Neuronal stem cell (in vitro differentiated cells): ENCODE measurements at regions not wholly inside any gene's neighbourhood (a gene's known extent, or its start where the extent isn't known, plus 50 kb on each side); places are given as distances from the start of the nearest gene placed in this dataset.

Source experiments
- DNase-seq: peaks from one replicate; pipeline ENCODE4 v3.0.0-alpha.2; 2013; ENCODE audit warnings: low spot score
- H2AFZ ChIP-seq: one replicate; pipeline ENCODE4 v1.6.1; 2013; ENCODE audit warnings: mild to moderate bottlenecking, low read length, inconsistent platforms
- H2AK5ac ChIP-seq: 2 replicates; pipeline ENCODE4 v1.6.1; 2013; ENCODE audit warnings: low read depth, mild to moderate bottlenecking, inconsistent platforms, low read length, moderate library complexity, mixed read lengths
- H2BK120ac ChIP-seq: 2 replicates; pipeline ENCODE4 v1.6.1; 2013; ENCODE audit warnings: low read depth, mild to moderate bottlenecking, inconsistent platforms, low read length, moderate library complexity, mixed read lengths
- H2BK12ac ChIP-seq: one replicate; pipeline ENCODE4 v1.6.1; 2013; ENCODE audit warnings: low read length, inconsistent platforms
- H2BK15ac ChIP-seq: 2 replicates; pipeline ENCODE4 v1.6.1; 2013; ENCODE audit warnings: mild to moderate bottlenecking, low read length, inconsistent platforms, mixed read lengths
- H2BK5ac ChIP-seq: one replicate; pipeline ENCODE4 v1.6.1; 2013; ENCODE audit warnings: inconsistent platforms, mild to moderate bottlenecking, low read length, moderate library complexity
- H3K14ac ChIP-seq: one replicate; pipeline ENCODE4 v1.6.1; 2013; ENCODE audit warnings: low read length, inconsistent platforms
- H3K18ac ChIP-seq: 2 replicates; pipeline ENCODE4 v1.6.1; 2013; ENCODE audit warnings: low read length, inconsistent platforms
- H3K23ac ChIP-seq: 2 replicates; pipeline ENCODE4 v1.6.1; 2013; ENCODE audit warnings: low read depth, mild to moderate bottlenecking, mixed read lengths, low read length, inconsistent platforms; ENCODE audit not compliant: poor library complexity
- H3K27ac ChIP-seq: replicated peaks from 3 replicates; pipeline ENCODE4 v1.5.1; 2013; ENCODE audit warnings: low read length, inconsistent platforms
- H3K27me3 ChIP-seq, 3 experiments: 2 replicates each; pipeline ENCODE4 v1.6.1; 2013; ENCODE audit warnings: low read length in 3 of 3, mild to moderate bottlenecking in 2 of 3, inconsistent platforms in 1 of 3, low read depth in 1 of 3, mixed read lengths in 1 of 3, moderate library complexity in 1 of 3; ENCODE audit not compliant: control insufficient read depth in 3 of 3, insufficient read depth in 3 of 3
- H3K36me3 ChIP-seq, 2 donors: replicated peaks in 1 of 2; 2 replicates each; pipeline ENCODE4 v1.6.1; 2013; ENCODE audit warnings: low read length in 2 of 2; ENCODE audit not compliant: control insufficient read depth in 2 of 2, insufficient read depth in 2 of 2
- H3K4ac ChIP-seq: 2 replicates; pipeline ENCODE4 v1.6.1; 2013; ENCODE audit warnings: inconsistent platforms, mild to moderate bottlenecking, low read length, moderate library complexity
- H3K4me1 ChIP-seq, 2 donors: 1 replicate in 1 of 2; 2 replicates in 1 of 2; pipeline ENCODE4 v1.6.1; 2013; ENCODE audit warnings: low read length in 2 of 2, low read depth in 1 of 2; ENCODE audit not compliant: control insufficient read depth in 2 of 2, insufficient read depth in 1 of 2
- H3K4me2 ChIP-seq: one replicate; pipeline ENCODE4 v1.6.1; 2013; ENCODE audit warnings: mild to moderate bottlenecking, low read length, inconsistent platforms; ENCODE audit not compliant: insufficient read depth, poor library complexity, severe bottlenecking
- H3K4me3 ChIP-seq, 2 donors: 2 replicates each; pipeline ENCODE4 v1.5.1; 2013; ENCODE audit warnings: low read length in 2 of 2, mild to moderate bottlenecking in 2 of 2, inconsistent platforms in 1 of 2, moderate library complexity in 1 of 2
- H3K79me1 ChIP-seq: one replicate; pipeline ENCODE4 v1.6.1; 2013; ENCODE audit warnings: low read depth, mild to moderate bottlenecking, inconsistent platforms, low read length, moderate library complexity
- H3K9ac ChIP-seq: one replicate; pipeline ENCODE4 v1.6.1; 2013; ENCODE audit warnings: mild to moderate bottlenecking, low read depth, low read length, inconsistent platforms; ENCODE audit not compliant: poor library complexity
- H3K9me3 ChIP-seq, 2 donors: replicated peaks in 1 of 2; 2 replicates each; pipeline versions ENCODE3 to v1.6.1; 2013; ENCODE audit warnings: low read length in 2 of 2, mild to moderate bottlenecking in 2 of 2, inconsistent platforms in 1 of 2, low read depth in 1 of 2, mixed read lengths in 1 of 2, moderate library complexity in 1 of 2; ENCODE audit not compliant: control insufficient read depth in 2 of 2, insufficient read depth in 1 of 2
- H4K8ac ChIP-seq: one replicate; pipeline ENCODE4 v1.6.1; 2013; ENCODE audit warnings: low read depth, mild to moderate bottlenecking, inconsistent platforms, low read length, moderate library complexity
- H4K91ac ChIP-seq: one replicate; pipeline ENCODE4 v1.6.1; 2013; ENCODE audit warnings: low read length, low read depth, mild to moderate bottlenecking, inconsistent platforms; ENCODE audit not compliant: poor library complexity
- WGBS, 2 donors: extraction: QIAGEN DNeasy Blood & Tissue Kit; methylation state at CpG; one replicate each; pipeline ENCODE4 v1.1.7; 2013; ENCODE audit warnings: missing lambda C conversion rate in 2 of 2, mixed read lengths in 1 of 2; ENCODE audit not compliant: insufficient read length in 2 of 2, insufficient replicate concordance in 1 of 2; ENCODE audit errors: extremely low coverage in 2 of 2; 5-methylcytosine and 5-hydroxymethylcytosine counted together

DNA sequence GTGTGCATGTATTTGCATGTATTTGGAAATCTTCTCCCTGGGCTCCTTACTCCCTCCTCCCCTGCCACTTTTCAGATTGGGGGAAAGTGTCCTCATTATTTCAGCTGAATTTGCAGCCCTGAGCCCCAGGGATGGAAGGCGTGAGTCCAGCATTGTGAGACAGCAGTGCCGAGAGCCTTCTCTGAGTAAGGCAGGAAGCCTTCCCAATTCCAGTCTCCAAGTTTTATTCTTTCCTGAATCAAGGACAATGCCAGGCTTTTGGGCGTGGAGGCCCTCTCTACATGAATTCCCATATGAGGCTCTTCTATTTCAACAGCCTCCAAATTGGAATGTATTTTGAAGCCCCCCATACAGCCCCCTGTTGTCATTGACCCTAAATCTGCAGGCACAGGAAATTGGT, 163.5 kb downstream of the ACKR3 start:
- Histone ChIP-seq H3K27ac (no peak overlapping the region), H3K14ac (no peak overlapping the region), H3K9me3 (no peaks in the 10 kb centered on the region), H3K9ac (no peak overlapping the region), H3K79me1 (no peaks in the 10 kb centered on the region), H3K4me2 (no peak overlapping the region), H3K27me3 (no peaks in the 10 kb centered on the region), H3K23ac (no peak overlapping the region), H2AK5ac (no peak overlapping the region), H3K18ac (no peak overlapping the region), H3K4me1 (peaks cover 5 to 7% of the 10 kb centered on the region in 2 donors), H3K4ac (no peak overlapping the region), H2BK5ac (no peak overlapping the region), H3K36me3 (no peaks in the 10 kb centered on the region), H2BK12ac (no peak overlapping the region), H4K91ac (no peak overlapping the region), H2AFZ (no peak overlapping the region), H2BK120ac (no peak overlapping the region), H2BK15ac (no peak overlapping the region), H4K8ac (no peak overlapping the region), H3K4me3 (no peak overlapping the region)
- DNase-seq = no peak
- no CpG with 5 or more reads among the region's 3 CpGs for WGBS, 2 donors

DNA sequence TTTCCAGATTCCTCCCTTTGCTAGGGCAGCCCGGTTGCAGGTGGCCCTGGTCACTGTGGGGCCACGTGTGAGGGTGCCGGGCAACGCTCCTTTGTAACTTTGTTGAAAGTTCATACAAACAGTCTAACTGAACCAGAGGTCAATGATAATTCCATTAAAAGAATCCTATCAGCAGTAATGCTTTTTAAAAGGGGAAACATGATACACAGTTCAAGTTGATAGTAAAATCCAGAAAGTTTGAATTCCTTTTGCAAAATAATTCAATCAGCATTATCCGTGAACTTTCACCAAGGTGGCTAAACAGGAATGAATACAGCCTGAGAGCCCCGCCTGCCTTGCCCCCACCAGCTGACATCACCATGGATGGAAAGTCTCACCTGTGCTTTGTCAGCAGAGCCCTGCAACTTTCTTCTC, 166.2 kb downstream of the ACKR3 start:
- H3K4me2 ChIP-seq = no peak overlapping the region
- DNase-seq = no peak
- H2BK15ac ChIP-seq = no peak overlapping the region
- no peak overlapping the region for H2BK12ac ChIP-seq
- no peak overlapping the region for H3K27ac ChIP-seq
- no peak overlapping the region for H3K4me3 ChIP-seq
- peaks cover 0 to 2% of the 10 kb centered on the region in 2 donors for H3K4me1 ChIP-seq
- no peaks in the 10 kb centered on the region for H3K27me3 ChIP-seq
- no peak overlapping the region for H3K9ac ChIP-seq
- no peaks in the 10 kb centered on the region for H3K9me3 ChIP-seq
- no peak overlapping the region for H3K23ac ChIP-seq
- no CpG with 5 or more reads among the region's 6 CpGs for WGBS, 2 donors
- H4K8ac ChIP-seq = no peak overlapping the region
- H3K4ac ChIP-seq = no peak overlapping the region
- H3K14ac ChIP-seq = peak overlapping the region; percentile 3
- H3K79me1 ChIP-seq = no peaks in the 10 kb centered on the region
- peak overlapping the region; percentile 31 for H2BK5ac ChIP-seq
- no peaks in the 10 kb centered on the region for H3K36me3 ChIP-seq
- no peak overlapping the region for H4K91ac ChIP-seq
- H3K18ac ChIP-seq = no peak overlapping the region
- H2BK120ac ChIP-seq = no peak overlapping the region
- H2AK5ac ChIP-seq = no peak overlapping the region
- no peak overlapping the region for H2AFZ ChIP-seq

DNA sequence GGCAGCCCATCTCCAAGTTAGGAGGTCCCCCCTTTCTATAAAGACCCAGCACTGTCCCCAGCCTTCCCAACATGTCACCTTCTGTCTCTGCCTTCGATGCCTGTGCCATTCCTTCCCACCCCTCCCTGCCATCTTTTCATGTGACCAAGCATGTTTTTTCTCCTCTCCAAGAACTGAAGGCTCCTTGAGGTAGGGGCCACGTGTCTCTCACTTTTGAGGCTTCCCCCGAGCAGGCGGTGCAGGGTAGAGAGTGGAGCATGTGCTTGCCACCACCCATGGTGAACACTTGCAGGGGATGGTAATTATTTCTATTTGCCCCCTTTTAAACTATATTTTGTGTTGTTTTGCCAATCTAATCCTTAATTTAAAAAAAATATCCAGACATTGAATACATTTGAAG, 168.4 kb downstream of the ACKR3 start:
- Histone ChIP-seq H3K14ac (no peak overlapping the region), H3K27ac (no peak overlapping the region), H3K4ac (no peak overlapping the region), H3K9ac (no peak overlapping the region), H2BK120ac (no peak overlapping the region), H4K8ac (no peak overlapping the region), H3K36me3 (no peaks in the 10 kb centered on the region), H3K4me2 (no peak overlapping the region), H3K4me3 (no peak overlapping the region), H2AFZ (no peak overlapping the region), H4K91ac (no peak overlapping the region), H3K27me3 (no peaks in the 10 kb centered on the region), H3K4me1 (peaks cover 0 to 2% of the 10 kb centered on the region in 2 donors), H2BK15ac (no peak overlapping the region), H3K18ac (no peak overlapping the region), H2AK5ac (no peak overlapping the region), H3K23ac (no peak overlapping the region), H2BK5ac (no peak overlapping the region), H3K9me3 (no peaks in the 10 kb centered on the region), H3K79me1 (no peaks in the 10 kb centered on the region), H2BK12ac (no peak overlapping the region)
- DNase-seq = no peak
- no CpG with 5 or more reads among the region's 4 CpGs for WGBS, 2 donors

DNA sequence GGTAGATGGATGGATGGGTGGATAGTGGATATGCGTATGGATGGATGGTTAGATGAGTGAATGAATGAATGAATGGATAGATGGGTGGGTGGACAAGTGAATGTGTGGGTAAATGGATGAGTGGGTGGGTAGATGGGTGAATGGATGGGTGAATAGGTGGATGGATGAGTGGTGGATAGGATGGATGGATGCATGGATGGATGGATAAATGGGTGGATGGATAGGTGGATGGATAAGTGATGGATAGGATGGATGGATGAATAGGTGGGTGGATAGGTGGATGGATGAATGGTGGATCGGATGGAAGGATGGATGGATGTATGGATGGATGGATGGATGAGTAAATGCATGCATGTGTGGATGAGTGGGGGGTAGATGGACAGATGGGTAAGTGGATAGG, 169.3 kb downstream of the ACKR3 start:
- no peak overlapping the region for H2AK5ac ChIP-seq
- H4K91ac ChIP-seq = no peak overlapping the region
- H2BK12ac ChIP-seq = no peak overlapping the region
- no peak for DNase-seq
- H2BK120ac ChIP-seq = no peak overlapping the region
- H3K14ac ChIP-seq = no peak overlapping the region
- peaks cover 2% of the 10 kb centered on the region in 2 donors for H3K4me1 ChIP-seq
- no peaks in the 10 kb centered on the region for H3K27me3 ChIP-seq
- H2BK15ac ChIP-seq = no peak overlapping the region
- no peak overlapping the region for H3K27ac ChIP-seq
- no peaks in the 10 kb centered on the region for H3K9me3 ChIP-seq
- H2BK5ac ChIP-seq = no peak overlapping the region
- no peak overlapping the region for H3K23ac ChIP-seq
- no peaks in the 10 kb centered on the region for H3K79me1 ChIP-seq
- 100% methylated on average over 2 of the region's 2 CpGs for WGBS, 2 donors
- H3K4ac ChIP-seq = no peak overlapping the region
- no peak overlapping the region for H3K4me3 ChIP-seq
- H3K4me2 ChIP-seq = no peak overlapping the region
- H3K18ac ChIP-seq = no peak overlapping the region
- H4K8ac ChIP-seq = no peak overlapping the region
- H3K9ac ChIP-seq = no peak overlapping the region
- no peaks in the 10 kb centered on the region for H3K36me3 ChIP-seq
- H2AFZ ChIP-seq = no peak overlapping the region
